ENCODE measurements at regions not wholly inside any gene's neighbourhood (a gene's known extent, or its start where the extent isn't known, plus 50 kb on each side); places are given as distances from the start of the nearest gene placed in this dataset.

DNA sequence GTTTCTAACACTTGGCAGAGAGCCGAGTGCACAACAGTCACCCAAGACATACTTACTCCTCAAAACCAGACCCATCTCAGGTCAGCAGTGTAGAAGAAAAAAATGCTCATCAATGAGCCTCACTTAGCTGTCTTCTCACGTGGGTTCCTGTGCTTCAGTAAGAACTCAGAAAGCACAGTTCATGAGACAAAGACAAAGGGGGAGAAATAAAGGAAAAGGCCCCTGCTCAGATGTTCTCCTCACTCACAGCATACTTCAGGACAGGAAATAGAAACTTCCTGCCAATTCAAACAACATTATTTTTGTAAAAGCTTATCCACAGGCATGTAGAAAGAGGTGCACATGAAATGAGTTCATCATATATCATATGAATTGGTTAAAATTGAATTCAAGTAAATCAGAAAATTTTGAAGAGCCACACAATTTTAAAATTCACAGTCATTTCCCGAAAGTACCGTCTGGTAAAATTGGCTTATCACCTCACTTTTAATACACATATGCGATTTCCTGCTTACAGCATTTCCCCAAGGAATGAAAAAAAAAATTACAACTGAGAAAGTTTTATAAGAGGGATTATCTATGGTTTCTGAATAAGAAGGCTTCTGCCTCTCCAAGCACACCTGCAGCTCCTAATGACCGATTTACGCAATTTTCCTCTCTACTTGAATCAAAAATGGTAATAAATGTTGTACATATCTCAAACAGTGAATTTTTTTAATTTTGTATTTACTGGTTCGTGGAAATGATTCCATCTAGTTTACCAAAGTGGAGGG is 328.3 kb downstream of the TMEM167A start:
- TF ChIP-seq, protein P1, sequence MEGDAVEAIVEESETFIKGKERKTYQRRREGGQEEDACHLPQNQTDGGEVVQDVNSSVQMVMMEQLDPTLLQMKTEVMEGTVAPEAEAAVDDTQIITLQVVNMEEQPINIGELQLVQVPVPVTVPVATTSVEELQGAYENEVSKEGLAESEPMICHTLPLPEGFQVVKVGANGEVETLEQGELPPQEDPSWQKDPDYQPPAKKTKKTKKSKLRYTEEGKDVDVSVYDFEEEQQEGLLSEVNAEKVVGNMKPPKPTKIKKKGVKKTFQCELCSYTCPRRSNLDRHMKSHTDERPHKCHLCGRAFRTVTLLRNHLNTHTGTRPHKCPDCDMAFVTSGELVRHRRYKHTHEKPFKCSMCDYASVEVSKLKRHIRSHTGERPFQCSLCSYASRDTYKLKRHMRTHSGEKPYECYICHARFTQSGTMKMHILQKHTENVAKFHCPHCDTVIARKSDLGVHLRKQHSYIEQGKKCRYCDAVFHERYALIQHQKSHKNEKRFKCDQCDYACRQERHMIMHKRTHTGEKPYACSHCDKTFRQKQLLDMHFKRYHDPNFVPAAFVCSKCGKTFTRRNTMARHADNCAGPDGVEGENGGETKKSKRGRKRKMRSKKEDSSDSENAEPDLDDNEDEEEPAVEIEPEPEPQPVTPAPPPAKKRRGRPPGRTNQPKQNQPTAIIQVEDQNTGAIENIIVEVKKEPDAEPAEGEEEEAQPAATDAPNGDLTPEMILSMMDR (conservative IDR thresholded peaks at IDR 0.05; ENCODE audit: low read length), result no peak
- no peak for TF ChIP-seq EZH2phosphoT487 (IDR thresholded peaks at IDR 0.05; ENCODE audit: borderline replicate concordance)

All from Loucy (cell line).